WTC11 (cell line): ENCODE measurements at regions not wholly inside any gene's neighbourhood (a gene's known extent, or its start where the extent isn't known, plus 50 kb on each side); places are given as distances from the start of the nearest gene placed in this dataset.

Source experiments
- ATAC-seq: fragments of 200-7000 bp; cut with Tn5 transposase; 2 replicates; pipeline ENCODE4 v1.10.0; 2021; ENCODE audit warnings: mild to moderate bottlenecking, moderate library complexity
- CTCF ChIA-PET: fragments of 300-600 bp; sonication (Branson Sonifier 250); formaldehyde crosslinking; loops from one replicate; lab custom pipeline; 2021; ENCODE audit warnings: antibody characterized with exemption; lab: Charles Lee
- POLR2A ChIA-PET: fragments of 350-600 bp; sonication (Branson Sonifier 250); formaldehyde crosslinking; loops from one replicate; lab custom pipeline; 2021; ENCODE audit warnings: antibody characterized with exemption; lab: Charles Lee
- DNase-seq: peaks from one replicate; pipeline ENCODE4 v3.0.0; 2021; ENCODE audit warnings: low spot score
- H3K27ac Mint-ChIP-seq: 2 replicates; pipeline ENCODE4 v1.8.0; 2021; ENCODE audit warnings: mixed read lengths
- H3K27me3 Mint-ChIP-seq: 2 replicates; pipeline ENCODE4 v1.8.0; 2021; ENCODE audit warnings: low read depth, mild to moderate bottlenecking, moderate library complexity, mixed read lengths
- H3K36me3 Mint-ChIP-seq: 2 replicates; pipeline ENCODE4 v1.8.0; 2021; ENCODE audit warnings: mixed read lengths
- H3K4me1 Mint-ChIP-seq: 2 replicates; pipeline ENCODE4 v1.8.0; 2022; ENCODE audit warnings: mixed read lengths
- H3K4me3 Mint-ChIP-seq: 2 replicates; pipeline ENCODE4 v1.8.0; 2021; ENCODE audit warnings: mild to moderate bottlenecking, moderate library complexity, mixed read lengths
- H3K9me3 Mint-ChIP-seq: 2 replicates; pipeline ENCODE4 v1.8.0; 2021; ENCODE audit warnings: mixed read lengths
- ATF1 ChIP-seq: sonication (generic); formaldehyde crosslinking; IDR thresholded peaks from 2 replicates; pipeline ENCODE4 v1.8.1; 2023; ENCODE audit warnings: mild to moderate bottlenecking, moderate library complexity, missing genetic modification reagents
- CREB1 ChIP-seq: sonication (generic); formaldehyde crosslinking; IDR thresholded peaks from 2 replicates; pipeline ENCODE4 v1.8.0; 2023; ENCODE audit warnings: mild to moderate bottlenecking, missing genetic modification reagents
- CREM ChIP-seq: sonication (generic); formaldehyde crosslinking; IDR thresholded peaks from 2 replicates; pipeline ENCODE4 v1.8.1; 2022; ENCODE audit warnings: mild to moderate bottlenecking, missing genetic modification reagents, moderate library complexity
- ELF4 ChIP-seq: sonication (generic); formaldehyde crosslinking; IDR thresholded peaks from 2 replicates; pipeline ENCODE4 v1.8.1; 2022; ENCODE audit warnings: low read depth, mild to moderate bottlenecking, moderate library complexity, missing genetic modification reagents
- ETV6 ChIP-seq: sonication (generic); formaldehyde crosslinking; IDR thresholded peaks from 2 replicates; pipeline ENCODE4 v1.8.1; 2022; ENCODE audit warnings: mild to moderate bottlenecking, missing genetic modification reagents
- FOXJ3 ChIP-seq: sonication (generic); formaldehyde crosslinking; IDR thresholded peaks from 2 replicates; pipeline ENCODE4 v1.9.0; 2021; ENCODE audit warnings: missing genetic modification reagents, mild to moderate bottlenecking, borderline replicate concordance
- FOXK1 ChIP-seq: sonication (generic); formaldehyde crosslinking; IDR thresholded peaks from 2 replicates; pipeline ENCODE4 v1.8.0; 2022; ENCODE audit warnings: mild to moderate bottlenecking, moderate library complexity, missing genetic modification reagents
- FOXP4 ChIP-seq: sonication (generic); formaldehyde crosslinking; IDR thresholded peaks from 2 replicates; pipeline ENCODE4 v1.8.0; 2022; ENCODE audit warnings: mild to moderate bottlenecking, missing genetic modification reagents
- GABPB1 ChIP-seq: sonication (generic); formaldehyde crosslinking; IDR thresholded peaks from 2 replicates; pipeline ENCODE4 v1.8.1; 2023; ENCODE audit warnings: mild to moderate bottlenecking, missing genetic modification reagents
- GRHL2 ChIP-seq: fragments of 250-450 bp; sonication (Bioruptor Pico); IDR thresholded peaks from 2 replicates; pipeline ENCODE4 v1.8.0; 2022; ENCODE audit warnings: mild to moderate bottlenecking, moderate library complexity; ENCODE audit not compliant: insufficient replicate concordance, severe bottlenecking
- IRF2 ChIP-seq: sonication (generic); formaldehyde crosslinking; IDR thresholded peaks from 2 replicates; pipeline ENCODE4 v1.8.0; 2022; ENCODE audit warnings: low read depth, missing genetic modification reagents, borderline replicate concordance
- MAX ChIP-seq: sonication (generic); formaldehyde crosslinking; IDR thresholded peaks from 2 replicates; pipeline ENCODE4 v1.8.0; 2022; ENCODE audit warnings: mild to moderate bottlenecking, missing genetic modification reagents
- NFATC4 ChIP-seq: fragments of 250-450 bp; sonication (Bioruptor Pico); IDR thresholded peaks from 2 replicates; pipeline ENCODE4 v1.9.0; 2021; ENCODE audit warnings: mild to moderate bottlenecking
- RELA ChIP-seq: sonication (generic); formaldehyde crosslinking; IDR thresholded peaks from 2 replicates; pipeline ENCODE4 v1.8.1; 2022; ENCODE audit warnings: missing genetic modification reagents, mild to moderate bottlenecking, borderline replicate concordance
- SMAD3 ChIP-seq: sonication (generic); formaldehyde crosslinking; IDR thresholded peaks from 2 replicates; pipeline ENCODE4 v1.8.0; 2022; ENCODE audit warnings: missing genetic modification reagents, mild to moderate bottlenecking, borderline replicate concordance
- TEAD1 ChIP-seq: sonication (generic); formaldehyde crosslinking; IDR thresholded peaks from 2 replicates; pipeline ENCODE4 v1.8.0; 2022; ENCODE audit warnings: mild to moderate bottlenecking, missing genetic modification reagents
- TP53 ChIP-seq: sonication (generic); formaldehyde crosslinking; IDR thresholded peaks from 2 replicates; pipeline ENCODE4 v1.8.1; 2023; ENCODE audit warnings: mild to moderate bottlenecking, missing genetic modification reagents
- ZBTB43 ChIP-seq: sonication (generic); formaldehyde crosslinking; IDR thresholded peaks from 2 replicates; pipeline ENCODE4 v1.8.1; 2023; ENCODE audit warnings: mild to moderate bottlenecking, missing genetic modification reagents
- ZNF138 ChIP-seq: sonication (generic); formaldehyde crosslinking; conservative IDR thresholded peaks from 2 replicates; pipeline ENCODE4 v1.8.1; 2022; ENCODE audit warnings: mild to moderate bottlenecking, moderate library complexity, missing genetic modification reagents
- ZNF232 ChIP-seq: sonication (generic); formaldehyde crosslinking; IDR thresholded peaks from 2 replicates; pipeline ENCODE4 v1.8.0; 2022; ENCODE audit warnings: mild to moderate bottlenecking, missing genetic modification reagents
- ZNF263 ChIP-seq: sonication (generic); formaldehyde crosslinking; IDR thresholded peaks from 2 replicates; pipeline ENCODE4 v1.8.1; 2022; ENCODE audit warnings: low read depth, mild to moderate bottlenecking, moderate library complexity, missing genetic modification reagents
- ZNF416 ChIP-seq: fragments of 250-450 bp; sonication (Bioruptor Pico); IDR thresholded peaks from 2 replicates; pipeline ENCODE4 v1.9.0; 2021; ENCODE audit warnings: mild to moderate bottlenecking, inconsistent platforms
- ZNF671 ChIP-seq: fragments of 250-450 bp; sonication (Bioruptor Pico); IDR thresholded peaks from 2 replicates; pipeline ENCODE4 v1.8.0; 2021; ENCODE audit warnings: mild to moderate bottlenecking
- TF ChIP-seq, protein P1 (sequence below): sonication (generic); formaldehyde crosslinking; IDR thresholded peaks from 2 replicates; pipeline ENCODE4 v1.8.1; 2023; ENCODE audit warnings: mild to moderate bottlenecking, missing genetic modification reagents, moderate library complexity
- TF ChIP-seq, protein P2 (sequence below): sonication (generic); formaldehyde crosslinking; IDR thresholded peaks from 2 replicates; pipeline ENCODE4 v1.8.0; 2022; ENCODE audit warnings: missing genetic modification reagents

DNA sequence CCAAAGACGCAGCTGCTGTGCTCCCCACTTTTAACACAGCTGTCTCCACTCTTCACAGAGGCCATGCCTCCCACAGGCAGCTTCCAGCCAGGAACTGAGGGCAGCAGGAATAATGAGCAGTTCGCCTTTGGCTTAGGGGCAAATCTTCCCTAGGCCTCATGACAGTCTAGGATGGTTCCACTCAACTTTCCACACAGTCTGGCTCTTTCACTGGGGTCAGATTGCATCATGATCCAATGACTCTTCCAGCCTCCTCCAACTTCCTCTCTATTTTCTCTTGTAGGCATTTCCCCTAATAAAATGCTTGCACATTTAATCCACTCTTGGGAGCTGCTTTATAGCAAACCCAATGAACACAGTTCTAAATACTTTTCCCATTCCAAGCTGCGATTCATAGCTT lies 271.6 kb upstream of the ATP2B1 start:
- H3K9me3 Mint-ChIP-seq: no peaks in the 10 kb centered on the region
- no peak for TF ChIP-seq ELF4 (CRISPR knock-in tag)
- TF ChIP-seq ZNF263: no peak
- TF ChIP-seq GABPB1 (CRISPR knock-in tag): no peak
- no peak for TF ChIP-seq TEAD1 (CRISPR knock-in tag)
- no peak for TF ChIP-seq RELA (CRISPR knock-in tag)
- TF ChIP-seq ZNF138: no peak
- no peak for TF ChIP-seq ZBTB43 (CRISPR knock-in tag)
- TF ChIP-seq CREM (CRISPR knock-in tag): no peak
- TF ChIP-seq CREB1 (CRISPR knock-in tag): no peak
- TF ChIP-seq SMAD3 (CRISPR knock-in tag): no peak
- no peak for TF ChIP-seq MAX (CRISPR knock-in tag)
- TF ChIP-seq GRHL2 (CRISPR knock-in tag): no peak
- TF ChIP-seq, protein P1, sequence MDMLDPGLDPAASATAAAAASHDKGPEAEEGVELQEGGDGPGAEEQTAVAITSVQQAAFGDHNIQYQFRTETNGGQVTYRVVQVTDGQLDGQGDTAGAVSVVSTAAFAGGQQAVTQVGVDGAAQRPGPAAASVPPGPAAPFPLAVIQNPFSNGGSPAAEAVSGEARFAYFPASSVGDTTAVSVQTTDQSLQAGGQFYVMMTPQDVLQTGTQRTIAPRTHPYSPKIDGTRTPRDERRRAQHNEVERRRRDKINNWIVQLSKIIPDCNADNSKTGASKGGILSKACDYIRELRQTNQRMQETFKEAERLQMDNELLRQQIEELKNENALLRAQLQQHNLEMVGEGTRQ (CRISPR knock-in tag): no peak
- no peak for TF ChIP-seq ZNF232 (CRISPR knock-in tag)
- TF ChIP-seq FOXJ3 (CRISPR knock-in tag): no peak
- no peak for TF ChIP-seq IRF2 (CRISPR knock-in tag)
- ChIA-PET POLR2A (no interaction called here), CTCF (no interaction called here)
- no peak overlapping the region for H3K27ac Mint-ChIP-seq
- ATAC-seq (peak; percentile 43), DNase-seq (no peak)
- H3K4me1 Mint-ChIP-seq: peaks cover 14% of the 10 kb centered on the region
- no peaks in the 10 kb centered on the region for H3K36me3 Mint-ChIP-seq
- H3K4me3 Mint-ChIP-seq: no peak overlapping the region
- H3K27me3 Mint-ChIP-seq: no peaks in the 10 kb centered on the region

DNA sequence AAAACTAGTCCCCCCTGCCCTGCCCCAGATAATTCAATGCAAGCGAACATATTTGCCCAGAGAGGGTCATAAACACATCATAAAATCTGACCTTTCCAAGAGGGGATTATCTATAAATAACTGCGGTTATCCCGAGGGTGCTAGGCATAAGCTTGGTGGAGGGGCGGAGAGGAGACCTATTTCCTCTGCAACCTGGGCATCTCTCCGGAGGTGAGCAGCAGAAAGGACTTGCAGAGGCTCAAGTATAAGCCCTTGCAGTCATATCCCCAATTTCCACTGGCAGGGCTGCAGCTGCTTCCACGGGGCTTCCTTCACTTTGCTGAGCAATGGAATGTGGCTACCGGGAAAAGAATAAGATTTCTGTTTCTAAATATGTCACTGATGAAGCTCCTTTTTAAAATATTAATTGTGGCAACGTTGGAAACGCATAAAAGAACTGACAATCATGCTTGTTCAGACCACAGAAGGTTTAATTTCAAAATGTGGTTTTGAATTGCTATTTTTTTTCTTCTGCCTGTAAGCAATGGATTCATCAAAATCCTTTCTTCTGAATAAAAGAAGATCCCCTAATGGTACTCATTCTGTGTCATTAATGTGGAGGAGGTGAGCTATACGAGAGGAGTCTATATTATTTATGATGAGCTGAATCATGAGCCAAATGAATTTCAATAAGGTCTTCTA lies 268.9 kb upstream of the ATP2B1 start:
- Mint-ChIP-seq H3K4me3 (no peak overlapping the region), H3K36me3 (no peaks in the 10 kb centered on the region), H3K27ac (no peak overlapping the region), H3K27me3 (no peaks in the 10 kb centered on the region), H3K4me1 (peaks cover 15% of the 10 kb centered on the region), H3K9me3 (no peaks in the 10 kb centered on the region)
- DNase-seq: no peak
- ChIA-PET POLR2A (no interaction called here), CTCF (no interaction called here)
- TF ChIP-seq ATF1: no peak
- ATAC-seq: no peak; the same call in 1 of the 2 replicates

DNA sequence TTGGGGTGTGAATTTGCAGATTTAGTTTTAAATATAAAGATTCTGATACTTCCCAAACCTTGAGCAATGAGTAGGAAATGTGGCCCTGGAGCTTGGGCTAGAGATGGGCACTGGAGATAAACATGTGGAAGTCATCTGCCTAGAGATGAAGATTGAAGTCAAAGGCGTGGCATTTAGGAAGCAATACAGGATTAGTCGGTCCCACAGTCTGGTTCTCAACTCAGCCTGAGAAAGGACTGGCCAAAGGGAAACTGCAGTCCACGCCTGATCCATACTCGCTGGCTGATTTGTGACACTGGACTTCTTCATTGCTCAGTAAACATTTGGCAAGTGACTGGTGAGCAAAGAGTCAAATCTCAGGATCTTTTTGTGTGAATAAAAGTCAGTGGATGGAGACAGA lies 268.2 kb upstream of the ATP2B1 start:
- Mint-ChIP-seq H3K27ac (no peak overlapping the region), H3K27me3 (no peaks in the 10 kb centered on the region), H3K4me3 (no peak overlapping the region), H3K9me3 (no peaks in the 10 kb centered on the region), H3K4me1 (peaks cover 15% of the 10 kb centered on the region), H3K36me3 (no peaks in the 10 kb centered on the region)
- POLR2A ChIA-PET: no interaction called here
- ATAC-seq (no peak), DNase-seq (no peak)
- CTCF ChIA-PET: no interaction called here
- TF ChIP-seq RELA (CRISPR knock-in tag) (no peak), NFATC4 (CRISPR knock-in tag) (no peak), FOXP4 (CRISPR knock-in tag) (no peak), ETV6 (CRISPR knock-in tag) (no peak), FOXK1 (CRISPR knock-in tag) (no peak), ZNF416 (CRISPR knock-in tag) (no peak), TP53 (no peak), ZNF671 (CRISPR knock-in tag) (no peak), ATF1 (no peak)
- TF ChIP-seq, protein P2, sequence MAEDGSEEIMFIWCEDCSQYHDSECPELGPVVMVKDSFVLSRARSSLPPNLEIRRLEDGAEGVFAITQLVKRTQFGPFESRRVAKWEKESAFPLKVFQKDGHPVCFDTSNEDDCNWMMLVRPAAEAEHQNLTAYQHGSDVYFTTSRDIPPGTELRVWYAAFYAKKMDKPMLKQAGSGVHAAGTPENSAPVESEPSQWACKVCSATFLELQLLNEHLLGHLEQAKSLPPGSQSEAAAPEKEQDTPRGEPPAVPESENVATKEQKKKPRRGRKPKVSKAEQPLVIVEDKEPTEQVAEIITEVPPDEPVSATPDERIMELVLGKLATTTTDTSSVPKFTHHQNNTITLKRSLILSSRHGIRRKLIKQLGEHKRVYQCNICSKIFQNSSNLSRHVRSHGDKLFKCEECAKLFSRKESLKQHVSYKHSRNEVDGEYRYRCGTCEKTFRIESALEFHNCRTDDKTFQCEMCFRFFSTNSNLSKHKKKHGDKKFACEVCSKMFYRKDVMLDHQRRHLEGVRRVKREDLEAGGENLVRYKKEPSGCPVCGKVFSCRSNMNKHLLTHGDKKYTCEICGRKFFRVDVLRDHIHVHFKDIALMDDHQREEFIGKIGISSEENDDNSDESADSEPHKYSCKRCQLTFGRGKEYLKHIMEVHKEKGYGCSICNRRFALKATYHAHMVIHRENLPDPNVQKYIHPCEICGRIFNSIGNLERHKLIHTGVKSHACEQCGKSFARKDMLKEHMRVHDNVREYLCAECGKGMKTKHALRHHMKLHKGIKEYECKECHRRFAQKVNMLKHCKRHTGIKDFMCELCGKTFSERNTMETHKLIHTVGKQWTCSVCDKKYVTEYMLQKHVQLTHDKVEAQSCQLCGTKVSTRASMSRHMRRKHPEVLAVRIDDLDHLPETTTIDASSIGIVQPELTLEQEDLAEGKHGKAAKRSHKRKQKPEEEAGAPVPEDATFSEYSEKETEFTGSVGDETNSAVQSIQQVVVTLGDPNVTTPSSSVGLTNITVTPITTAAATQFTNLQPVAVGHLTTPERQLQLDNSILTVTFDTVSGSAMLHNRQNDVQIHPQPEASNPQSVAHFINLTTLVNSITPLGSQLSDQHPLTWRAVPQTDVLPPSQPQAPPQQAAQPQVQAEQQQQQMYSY (CRISPR knock-in tag): no peak
